Hypothalamus (tissue), 51 donors: ENCODE measurements at regions not wholly inside any gene's neighbourhood (a gene's known extent, or its start where the extent isn't known, plus 50 kb on each side); places are given as distances from the start of the nearest gene placed in this dataset.

Source experiments
- DNase-seq, 51 donors: peaks; one replicate each; lab custom pipeline; 2025; lab: John Stamatoyannopoulos, UW

- no peak for DNase-seq
These were observed 451.3 kb upstream of the USP15 start for GRCh38 chr12:61808856-61809255.

GRCh38 chr12:61810486-61810885 lies 449.7 kb upstream of the USP15 start:
- no peak for DNase-seq

- no peak for DNase-seq
These were observed 438.8 kb upstream of the USP15 start for GRCh38 chr12:61821381-61821780.

GRCh38 chr12:61823102-61823501 lies 437.1 kb upstream of the USP15 start:
- no peak for DNase-seq

- no peak for DNase-seq
These were observed 413.4 kb upstream of the USP15 start for GRCh38 chr12:61846765-61847164.

GRCh38 chr12:61848893-61849292 lies 411.3 kb upstream of the USP15 start:
- DNase-seq: no peak

- no peak for DNase-seq
These were observed 406.3 kb upstream of the USP15 start for GRCh38 chr12:61853945-61854344.

GRCh38 chr12:61854902-61855301 lies 405.3 kb upstream of the USP15 start:
- DNase-seq: no peak

- no peak for DNase-seq
These were observed 402.2 kb upstream of the USP15 start for GRCh38 chr12:61857968-61858367.

GRCh38 chr12:61860451-61860850 lies 399.8 kb upstream of the USP15 start:
- no peak for DNase-seq

GRCh38 chr12:61862986-61863385 lies 397.2 kb upstream of the USP15 start:
- DNase-seq: no peak

GRCh38 chr12:61863811-61864210 lies 396.4 kb upstream of the USP15 start:
- no peak for DNase-seq

- no peak for DNase-seq
These were observed 390.4 kb upstream of the USP15 start for GRCh38 chr12:61869796-61870195.

GRCh38 chr12:61870658-61871484 lies 389.3 kb upstream of the USP15 start:
- DNase-seq: no peak

GRCh38 chr12:61871485-61871810 lies 388.8 kb upstream of the USP15 start:
- DNase-seq: no peak

- DNase-seq: no peak
These were observed 381.0 kb upstream of the USP15 start for GRCh38 chr12:61879229-61879628.

- no peak for DNase-seq
These were observed 380.0 kb upstream of the USP15 start for GRCh38 chr12:61880186-61880585.

- DNase-seq: no peak
These were observed 368.6 kb upstream of the USP15 start for GRCh38 chr12:61891632-61892031.

- no peak for DNase-seq
These were observed 366.0 kb upstream of the USP15 start for GRCh38 chr12:61894168-61894567.

GRCh38 chr12:61896436-61896835 lies 363.8 kb upstream of the USP15 start:
- no peak for DNase-seq

GRCh38 chr12:61902403-61902802 lies 357.8 kb upstream of the USP15 start:
- DNase-seq: no peak

- no peak for DNase-seq
These were observed 349.1 kb upstream of the USP15 start for GRCh38 chr12:61911113-61911512.

- DNase-seq: no peak
These were observed 344.8 kb upstream of the USP15 start for GRCh38 chr12:61915420-61915819.
